ENCODE measurements at regions not wholly inside any gene's neighbourhood (a gene's known extent, or its start where the extent isn't known, plus 50 kb on each side); places are given as distances from the start of the nearest gene placed in this dataset.

DNA sequence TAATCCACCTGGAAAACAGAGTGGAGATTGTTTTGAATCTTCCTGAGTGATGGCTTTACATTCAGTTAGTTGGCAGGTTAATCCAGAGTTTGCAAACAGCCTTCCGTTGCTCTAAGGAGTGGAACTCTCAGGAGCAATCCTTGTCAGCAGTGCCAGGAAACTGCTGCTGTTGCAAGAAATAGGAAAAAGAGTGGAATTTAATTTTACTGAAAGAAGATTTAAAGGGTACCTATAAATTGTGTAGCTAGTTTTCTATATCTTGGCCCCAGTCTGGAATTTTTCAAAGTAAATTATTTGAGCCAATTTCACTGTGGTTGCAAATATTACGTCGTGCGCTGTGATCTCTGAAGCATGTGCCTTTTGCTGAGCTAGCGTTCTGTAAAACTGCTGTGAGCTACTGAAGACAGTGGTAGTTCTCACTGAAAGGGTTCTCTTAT lies 55.5 kb upstream of the SLC5A12 start:
- TF ChIP-seq CTCF (IDR thresholded peaks at IDR 0.05) (no peak), SIN3A (IDR thresholded peaks at IDR 0.05; ENCODE audit: borderline replicate concordance, insufficient read depth, low read depth, low read length) (no peak), POLR2AphosphoS5 (IDR thresholded peaks at IDR 0.05; ENCODE audit: low read depth, low read length) (no peak), TCF7L2 (IDR thresholded peaks at IDR 0.05; ENCODE audit: low read depth, low read length) (no peak)

All from Panc1 (cell line).